ENCODE measurements at regions not wholly inside any gene's neighbourhood (a gene's known extent, or its start where the extent isn't known, plus 50 kb on each side); places are given as distances from the start of the nearest gene placed in this dataset.

DNA sequence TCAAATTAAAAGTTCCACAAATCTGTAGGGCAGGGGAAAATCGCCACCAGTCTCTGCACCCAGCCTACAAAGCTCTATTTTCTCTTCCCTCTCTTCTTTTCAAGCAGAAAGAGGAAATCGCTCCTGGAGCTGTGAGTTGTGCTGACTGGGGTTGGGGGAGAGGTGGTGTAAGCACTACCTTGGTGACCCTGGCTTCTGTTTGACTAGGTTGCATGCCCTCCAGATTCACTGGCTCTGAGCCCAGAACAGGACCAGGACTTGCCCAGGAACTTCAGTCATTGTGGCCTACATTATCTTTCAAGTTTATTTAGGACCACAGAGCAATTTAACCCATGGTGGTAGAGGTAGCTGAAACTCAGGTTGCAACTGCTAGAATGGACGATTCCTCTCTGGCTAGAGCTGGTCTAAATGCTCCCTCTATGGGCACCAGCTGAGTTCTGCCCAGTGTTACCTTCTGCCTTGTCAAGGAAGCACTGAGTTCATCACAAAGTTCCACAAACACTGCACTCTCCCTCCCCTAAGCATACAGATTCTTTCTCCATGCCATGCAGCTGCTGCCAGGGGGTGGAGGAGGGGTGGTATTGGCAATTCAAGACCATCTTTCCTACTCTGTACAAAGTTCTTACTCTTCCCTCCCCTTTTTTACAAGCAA is 122.0 kb upstream of the BMP5 start (continued):
- TF ChIP-seq, protein P1, sequence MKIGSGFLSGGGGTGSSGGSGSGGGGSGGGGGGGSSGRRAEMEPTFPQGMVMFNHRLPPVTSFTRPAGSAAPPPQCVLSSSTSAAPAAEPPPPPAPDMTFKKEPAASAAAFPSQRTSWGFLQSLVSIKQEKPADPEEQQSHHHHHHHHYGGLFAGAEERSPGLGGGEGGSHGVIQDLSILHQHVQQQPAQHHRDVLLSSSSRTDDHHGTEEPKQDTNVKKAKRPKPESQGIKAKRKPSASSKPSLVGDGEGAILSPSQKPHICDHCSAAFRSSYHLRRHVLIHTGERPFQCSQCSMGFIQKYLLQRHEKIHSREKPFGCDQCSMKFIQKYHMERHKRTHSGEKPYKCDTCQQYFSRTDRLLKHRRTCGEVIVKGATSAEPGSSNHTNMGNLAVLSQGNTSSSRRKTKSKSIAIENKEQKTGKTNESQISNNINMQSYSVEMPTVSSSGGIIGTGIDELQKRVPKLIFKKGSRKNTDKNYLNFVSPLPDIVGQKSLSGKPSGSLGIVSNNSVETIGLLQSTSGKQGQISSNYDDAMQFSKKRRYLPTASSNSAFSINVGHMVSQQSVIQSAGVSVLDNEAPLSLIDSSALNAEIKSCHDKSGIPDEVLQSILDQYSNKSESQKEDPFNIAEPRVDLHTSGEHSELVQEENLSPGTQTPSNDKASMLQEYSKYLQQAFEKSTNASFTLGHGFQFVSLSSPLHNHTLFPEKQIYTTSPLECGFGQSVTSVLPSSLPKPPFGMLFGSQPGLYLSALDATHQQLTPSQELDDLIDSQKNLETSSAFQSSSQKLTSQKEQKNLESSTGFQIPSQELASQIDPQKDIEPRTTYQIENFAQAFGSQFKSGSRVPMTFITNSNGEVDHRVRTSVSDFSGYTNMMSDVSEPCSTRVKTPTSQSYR (CRISPR knock-in tag; IDR thresholded peaks at IDR 0.05), result no peak
- TF ChIP-seq TCF7 (CRISPR knock-in tag; IDR thresholded peaks at IDR 0.05; ENCODE audit: low read depth) (no peak), PRRX2 (CRISPR knock-in tag; IDR thresholded peaks at IDR 0.05) (no peak), FOXK1 (CRISPR knock-in tag; IDR thresholded peaks at IDR 0.05) (no peak), NR2C2 (CRISPR knock-in tag; IDR thresholded peaks at IDR 0.05) (no peak), EMX1 (CRISPR knock-in tag; IDR thresholded peaks at IDR 0.05) (no peak), ZNF263 (CRISPR knock-in tag; IDR thresholded peaks at IDR 0.05; ENCODE audit: low read depth) (no peak), ATF1 (CRISPR knock-in tag; IDR thresholded peaks at IDR 0.05) (no peak)
- TF ChIP-seq, protein P2, sequence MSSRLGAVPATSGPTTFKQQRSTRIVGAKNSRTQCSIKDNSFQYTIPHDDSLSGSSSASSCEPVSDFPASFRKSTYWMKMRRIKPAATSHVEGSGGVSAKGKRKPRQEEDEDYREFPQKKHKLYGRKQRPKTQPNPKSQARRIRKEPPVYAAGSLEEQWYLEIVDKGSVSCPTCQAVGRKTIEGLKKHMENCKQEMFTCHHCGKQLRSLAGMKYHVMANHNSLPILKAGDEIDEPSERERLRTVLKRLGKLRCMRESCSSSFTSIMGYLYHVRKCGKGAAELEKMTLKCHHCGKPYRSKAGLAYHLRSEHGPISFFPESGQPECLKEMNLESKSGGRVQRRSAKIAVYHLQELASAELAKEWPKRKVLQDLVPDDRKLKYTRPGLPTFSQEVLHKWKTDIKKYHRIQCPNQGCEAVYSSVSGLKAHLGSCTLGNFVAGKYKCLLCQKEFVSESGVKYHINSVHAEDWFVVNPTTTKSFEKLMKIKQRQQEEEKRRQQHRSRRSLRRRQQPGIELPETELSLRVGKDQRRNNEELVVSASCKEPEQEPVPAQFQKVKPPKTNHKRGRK (CRISPR knock-in tag; IDR thresholded peaks at IDR 0.05; ENCODE audit: borderline replicate concordance), result no peak

DNA sequence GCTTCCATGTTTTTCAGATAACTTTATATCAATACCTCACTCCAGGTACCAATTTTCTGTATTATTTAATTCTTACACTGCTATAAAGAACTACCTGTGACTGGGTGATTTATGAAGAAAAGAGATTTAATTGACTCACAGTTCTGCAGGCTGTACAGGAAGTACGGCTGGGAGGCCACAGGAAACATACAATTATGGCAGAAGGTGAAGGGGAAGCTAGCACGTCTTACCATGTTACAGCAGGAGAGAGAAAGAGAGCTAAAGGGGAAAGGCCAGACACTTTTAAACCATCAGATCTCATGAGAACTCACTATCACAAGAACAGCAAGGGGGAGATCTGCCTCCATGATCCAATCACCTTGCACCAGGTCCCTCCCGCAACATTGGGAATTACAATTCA is 119.1 kb upstream of the BMP5 start:
- POLR2A ChIA-PET, result no interaction called here
- TF ChIP-seq OVOL2 (CRISPR knock-in tag; IDR thresholded peaks at IDR 0.05; ENCODE audit: borderline replicate concordance), result no peak
- CTCF ChIA-PET, result no interaction called here

DNA sequence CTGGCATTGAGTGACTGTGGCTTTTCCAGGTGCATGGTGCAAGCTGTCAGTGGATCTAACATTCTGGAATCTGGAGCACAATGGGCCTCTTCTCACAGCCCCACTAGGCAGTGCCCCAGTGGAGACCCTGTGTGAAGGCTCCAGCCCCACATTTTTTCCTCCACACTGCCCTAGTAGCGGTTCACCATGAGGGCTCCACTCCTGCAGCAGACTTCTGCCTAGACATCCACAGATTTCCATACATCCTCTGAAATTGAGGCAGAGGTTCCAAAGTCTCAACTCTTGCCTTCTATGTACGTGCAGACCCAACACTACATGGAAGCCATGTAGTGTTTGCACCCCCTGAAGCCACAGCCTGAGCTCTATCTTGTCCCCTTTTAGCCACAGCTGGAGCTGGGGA is 118.0 kb upstream of the BMP5 start:
- Mint-ChIP-seq H3K4me3 (no peak overlapping the region), H3K36me3 (peaks cover 36% of the 10 kb centered on the region), H3K27me3 (ENCODE audit: low read depth) (no peaks in the 10 kb centered on the region; the same call in 1 of the 2 replicates), H3K9me3 (peaks cover 51% of the 10 kb centered on the region), H3K27ac (no peak overlapping the region), H3K4me1 (no peaks in the 10 kb centered on the region)
- ATAC-seq (no peak), DNase-seq (ENCODE audit: low spot score) (no peak)
- ChIA-PET CTCF (no interaction called here), POLR2A (no interaction called here)
- TF ChIP-seq TCF7 (CRISPR knock-in tag; IDR thresholded peaks at IDR 0.05; ENCODE audit: low read depth) (no peak), FOXP1 (CRISPR knock-in tag; IDR thresholded peaks at IDR 0.05; ENCODE audit: borderline replicate concordance) (no peak), ETV6 (CRISPR knock-in tag; IDR thresholded peaks at IDR 0.05) (no peak), RORB (CRISPR knock-in tag; IDR thresholded peaks at IDR 0.05) (no peak), IRF2 (CRISPR knock-in tag; IDR thresholded peaks at IDR 0.05; ENCODE audit: borderline replicate concordance, low read depth) (no peak), ZNF263 (CRISPR knock-in tag; IDR thresholded peaks at IDR 0.05; ENCODE audit: low read depth) (no peak), NFYB (CRISPR knock-in tag; conservative IDR thresholded peaks at IDR 0.05; ENCODE audit: low read depth) (no peak), GABPB1 (CRISPR knock-in tag; IDR thresholded peaks at IDR 0.05) (no peak)
- TF ChIP-seq, protein P3, sequence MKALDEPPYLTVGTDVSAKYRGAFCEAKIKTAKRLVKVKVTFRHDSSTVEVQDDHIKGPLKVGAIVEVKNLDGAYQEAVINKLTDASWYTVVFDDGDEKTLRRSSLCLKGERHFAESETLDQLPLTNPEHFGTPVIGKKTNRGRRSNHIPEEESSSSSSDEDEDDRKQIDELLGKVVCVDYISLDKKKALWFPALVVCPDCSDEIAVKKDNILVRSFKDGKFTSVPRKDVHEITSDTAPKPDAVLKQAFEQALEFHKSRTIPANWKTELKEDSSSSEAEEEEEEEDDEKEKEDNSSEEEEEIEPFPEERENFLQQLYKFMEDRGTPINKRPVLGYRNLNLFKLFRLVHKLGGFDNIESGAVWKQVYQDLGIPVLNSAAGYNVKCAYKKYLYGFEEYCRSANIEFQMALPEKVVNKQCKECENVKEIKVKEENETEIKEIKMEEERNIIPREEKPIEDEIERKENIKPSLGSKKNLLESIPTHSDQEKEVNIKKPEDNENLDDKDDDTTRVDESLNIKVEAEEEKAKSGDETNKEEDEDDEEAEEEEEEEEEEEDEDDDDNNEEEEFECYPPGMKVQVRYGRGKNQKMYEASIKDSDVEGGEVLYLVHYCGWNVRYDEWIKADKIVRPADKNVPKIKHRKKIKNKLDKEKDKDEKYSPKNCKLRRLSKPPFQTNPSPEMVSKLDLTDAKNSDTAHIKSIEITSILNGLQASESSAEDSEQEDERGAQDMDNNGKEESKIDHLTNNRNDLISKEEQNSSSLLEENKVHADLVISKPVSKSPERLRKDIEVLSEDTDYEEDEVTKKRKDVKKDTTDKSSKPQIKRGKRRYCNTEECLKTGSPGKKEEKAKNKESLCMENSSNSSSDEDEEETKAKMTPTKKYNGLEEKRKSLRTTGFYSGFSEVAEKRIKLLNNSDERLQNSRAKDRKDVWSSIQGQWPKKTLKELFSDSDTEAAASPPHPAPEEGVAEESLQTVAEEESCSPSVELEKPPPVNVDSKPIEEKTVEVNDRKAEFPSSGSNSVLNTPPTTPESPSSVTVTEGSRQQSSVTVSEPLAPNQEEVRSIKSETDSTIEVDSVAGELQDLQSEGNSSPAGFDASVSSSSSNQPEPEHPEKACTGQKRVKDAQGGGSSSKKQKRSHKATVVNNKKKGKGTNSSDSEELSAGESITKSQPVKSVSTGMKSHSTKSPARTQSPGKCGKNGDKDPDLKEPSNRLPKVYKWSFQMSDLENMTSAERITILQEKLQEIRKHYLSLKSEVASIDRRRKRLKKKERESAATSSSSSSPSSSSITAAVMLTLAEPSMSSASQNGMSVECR (CRISPR knock-in tag; IDR thresholded peaks at IDR 0.05; ENCODE audit: borderline replicate concordance), result no peak
- TF ChIP-seq, protein P4, sequence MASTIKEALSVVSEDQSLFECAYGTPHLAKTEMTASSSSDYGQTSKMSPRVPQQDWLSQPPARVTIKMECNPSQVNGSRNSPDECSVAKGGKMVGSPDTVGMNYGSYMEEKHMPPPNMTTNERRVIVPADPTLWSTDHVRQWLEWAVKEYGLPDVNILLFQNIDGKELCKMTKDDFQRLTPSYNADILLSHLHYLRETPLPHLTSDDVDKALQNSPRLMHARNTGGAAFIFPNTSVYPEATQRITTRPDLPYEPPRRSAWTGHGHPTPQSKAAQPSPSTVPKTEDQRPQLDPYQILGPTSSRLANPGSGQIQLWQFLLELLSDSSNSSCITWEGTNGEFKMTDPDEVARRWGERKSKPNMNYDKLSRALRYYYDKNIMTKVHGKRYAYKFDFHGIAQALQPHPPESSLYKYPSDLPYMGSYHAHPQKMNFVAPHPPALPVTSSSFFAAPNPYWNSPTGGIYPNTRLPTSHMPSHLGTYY (CRISPR knock-in tag; IDR thresholded peaks at IDR 0.05), result no peak
- TF ChIP-seq, protein P5, sequence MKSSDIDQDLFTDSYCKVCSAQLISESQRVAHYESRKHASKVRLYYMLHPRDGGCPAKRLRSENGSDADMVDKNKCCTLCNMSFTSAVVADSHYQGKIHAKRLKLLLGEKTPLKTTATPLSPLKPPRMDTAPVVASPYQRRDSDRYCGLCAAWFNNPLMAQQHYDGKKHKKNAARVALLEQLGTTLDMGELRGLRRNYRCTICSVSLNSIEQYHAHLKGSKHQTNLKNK (CRISPR knock-in tag; IDR thresholded peaks at IDR 0.05), result no peak
- TF ChIP-seq, protein P6, sequence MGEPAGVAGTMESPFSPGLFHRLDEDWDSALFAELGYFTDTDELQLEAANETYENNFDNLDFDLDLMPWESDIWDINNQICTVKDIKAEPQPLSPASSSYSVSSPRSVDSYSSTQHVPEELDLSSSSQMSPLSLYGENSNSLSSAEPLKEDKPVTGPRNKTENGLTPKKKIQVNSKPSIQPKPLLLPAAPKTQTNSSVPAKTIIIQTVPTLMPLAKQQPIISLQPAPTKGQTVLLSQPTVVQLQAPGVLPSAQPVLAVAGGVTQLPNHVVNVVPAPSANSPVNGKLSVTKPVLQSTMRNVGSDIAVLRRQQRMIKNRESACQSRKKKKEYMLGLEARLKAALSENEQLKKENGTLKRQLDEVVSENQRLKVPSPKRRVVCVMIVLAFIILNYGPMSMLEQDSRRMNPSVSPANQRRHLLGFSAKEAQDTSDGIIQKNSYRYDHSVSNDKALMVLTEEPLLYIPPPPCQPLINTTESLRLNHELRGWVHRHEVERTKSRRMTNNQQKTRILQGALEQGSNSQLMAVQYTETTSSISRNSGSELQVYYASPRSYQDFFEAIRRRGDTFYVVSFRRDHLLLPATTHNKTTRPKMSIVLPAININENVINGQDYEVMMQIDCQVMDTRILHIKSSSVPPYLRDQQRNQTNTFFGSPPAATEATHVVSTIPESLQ (CRISPR knock-in tag; IDR thresholded peaks at IDR 0.05), result no peak

More for the DNA sequence above, 119.1 kb upstream of the BMP5 start:
- ATAC-seq, result no peak
- H3K4me3 Mint-ChIP-seq, result no peak overlapping the region
- peaks cover 49% of the 10 kb centered on the region for H3K9me3 Mint-ChIP-seq
- H3K27me3 Mint-ChIP-seq (ENCODE audit: low read depth), result no peaks in the 10 kb centered on the region; the same call in 1 of the 2 replicates
- H3K27ac Mint-ChIP-seq, result no peak overlapping the region
- peaks cover 36% of the 10 kb centered on the region for H3K36me3 Mint-ChIP-seq
- H3K4me1 Mint-ChIP-seq, result peaks cover 6% of the 10 kb centered on the region; the same call in 1 of the 2 replicates
- DNase-seq (ENCODE audit: low spot score), result no peak

Measured in WTC11 (cell line).